NK-92 treated with Interleukin-12 subunit alpha and Interleukin-12 subunit beta, amount 100 ng/mL, for 24 hours (cell line): ENCODE measurements at regions not wholly inside any gene's neighbourhood (a gene's known extent, or its start where the extent isn't known, plus 50 kb on each side); places are given as distances from the start of the nearest gene placed in this dataset.
"Not testable (repeated sequence)": the region's sequence is repeated elsewhere in the genome, so short reads cannot be mapped to it uniquely, and the experiment has no call there.

Experiments used
- DNase-seq: peaks from one replicate; lab custom pipeline; 2025; lab: John Stamatoyannopoulos, UW

- DNase-seq, result no peak
These were observed 343.7 kb downstream of the NSUN3 start for GRCh38 chr3:94406595-94406994.

GRCh38 chr3:94412936-94413335 lies 350.1 kb downstream of the NSUN3 start:
- DNase-seq, result not testable (repeated sequence)

GRCh38 chr3:94413336-94414108 lies 350.7 kb downstream of the NSUN3 start:
- DNase-seq, result no peak

GRCh38 chr3:94414418-94414817 lies 351.6 kb downstream of the NSUN3 start:
- no peak for DNase-seq

- DNase-seq, result no peak
These were observed 353.9 kb downstream of the NSUN3 start for GRCh38 chr3:94416768-94417167.

- DNase-seq, result no peak
These were observed 355.1 kb downstream of the NSUN3 start for GRCh38 chr3:94417963-94418455.

GRCh38 chr3:94420931-94421330 lies 358.1 kb downstream of the NSUN3 start:
- DNase-seq, result no peak

- no peak for DNase-seq
These were observed 360.7 kb downstream of the NSUN3 start for GRCh38 chr3:94423578-94423977.

GRCh38 chr3:94429517-94429916 lies 366.7 kb downstream of the NSUN3 start:
- DNase-seq, result no peak

GRCh38 chr3:94431876-94432570 lies 369.2 kb downstream of the NSUN3 start:
- DNase-seq, result no peak

- no peak for DNase-seq
These were observed 370.9 kb downstream of the NSUN3 start for GRCh38 chr3:94433811-94434210.

GRCh38 chr3:94440767-94441493 lies 378.1 kb downstream of the NSUN3 start:
- no peak for DNase-seq

- no peak for DNase-seq
These were observed 378.6 kb downstream of the NSUN3 start for GRCh38 chr3:94441494-94441847.

- no peak for DNase-seq
These were observed 391.0 kb downstream of the NSUN3 start for GRCh38 chr3:94453864-94454263.

GRCh38 chr3:94459167-94459566 lies 396.3 kb downstream of the NSUN3 start:
- DNase-seq, result no peak

- DNase-seq, result no peak
These were observed 398.1 kb downstream of the NSUN3 start for GRCh38 chr3:94460931-94461330.

GRCh38 chr3:94462931-94463330 lies 400.1 kb downstream of the NSUN3 start:
- DNase-seq, result no peak

GRCh38 chr3:94472511-94472910 lies 409.6 kb downstream of the NSUN3 start:
- no peak for DNase-seq

- no peak for DNase-seq
These were observed 418.5 kb downstream of the NSUN3 start for GRCh38 chr3:94481226-94481898.

GRCh38 chr3:94482686-94483085 lies 419.8 kb downstream of the NSUN3 start:
- no peak for DNase-seq

GRCh38 chr3:94483403-94483802 lies 420.5 kb downstream of the NSUN3 start:
- DNase-seq, result no peak

- no peak for DNase-seq
These were observed 432.1 kb downstream of the NSUN3 start for GRCh38 chr3:94494992-94495391.
